Retina (tissue), 1 donor: ENCODE measurements at regions not wholly inside any gene's neighbourhood (a gene's known extent, or its start where the extent isn't known, plus 50 kb on each side); places are given as distances from the start of the nearest gene placed in this dataset.

Experiments
- DNase-seq: peaks from one replicate; pipeline ENCODE4 v3.0.0-alpha.2; 2016

DNA sequence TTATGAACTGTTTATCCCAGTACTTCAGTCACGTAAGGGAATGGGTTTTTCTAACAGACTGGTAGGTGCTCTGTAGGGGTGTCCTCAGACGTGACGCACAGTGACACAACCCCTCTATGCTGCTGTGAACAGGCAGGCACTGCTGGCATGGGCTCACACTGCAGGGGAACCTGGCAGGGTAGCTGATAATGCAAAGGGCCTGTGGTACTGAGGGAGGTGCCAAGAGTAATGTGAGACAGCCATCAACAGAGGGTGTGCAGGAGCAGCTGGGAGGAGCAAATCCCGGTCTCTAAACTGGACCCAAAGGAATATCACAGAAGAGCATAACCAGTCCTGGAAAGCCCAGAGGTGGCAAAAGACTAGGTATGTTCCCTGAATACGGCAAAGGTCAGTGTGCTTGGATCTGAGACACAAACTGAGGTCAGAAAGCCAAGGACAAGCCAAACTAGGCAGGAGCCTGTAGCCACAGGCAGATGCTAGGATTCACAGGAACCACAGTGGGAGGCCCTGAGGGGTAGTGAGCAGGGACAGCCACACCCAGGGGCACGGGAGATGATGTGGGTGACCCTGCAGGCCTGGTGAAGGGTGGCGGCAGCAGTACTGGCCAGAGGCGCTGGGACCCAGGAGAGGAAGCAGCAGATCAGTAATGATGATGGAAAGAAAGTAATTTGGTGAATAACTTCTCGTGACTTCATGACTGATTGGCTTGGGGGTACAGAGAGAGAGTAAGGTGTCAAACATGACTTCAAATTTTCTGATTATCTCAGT, 248.1 kb upstream of the CHRNA7 start:
- no peak for DNase-seq

DNA sequence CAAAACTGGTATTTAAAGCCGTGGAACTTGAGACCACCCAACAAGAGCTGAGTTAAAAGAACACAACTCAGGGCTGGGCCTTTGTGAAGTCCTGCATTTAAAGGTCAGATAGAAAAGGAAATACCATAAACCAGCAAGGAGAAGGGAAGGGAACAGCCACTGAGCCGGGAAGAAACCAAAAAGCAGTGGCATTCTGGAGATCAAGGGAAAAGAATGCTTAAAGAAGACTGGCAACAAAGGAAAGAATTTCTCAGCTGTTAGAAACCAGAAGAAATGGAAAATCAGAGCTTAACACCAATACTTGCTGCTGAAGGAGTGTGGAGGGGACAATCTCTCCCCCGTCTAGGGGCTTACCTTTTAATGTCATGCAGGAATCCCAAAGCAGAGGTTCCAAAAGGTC, 247.4 kb upstream of the CHRNA7 start:
- no peak for DNase-seq

DNA sequence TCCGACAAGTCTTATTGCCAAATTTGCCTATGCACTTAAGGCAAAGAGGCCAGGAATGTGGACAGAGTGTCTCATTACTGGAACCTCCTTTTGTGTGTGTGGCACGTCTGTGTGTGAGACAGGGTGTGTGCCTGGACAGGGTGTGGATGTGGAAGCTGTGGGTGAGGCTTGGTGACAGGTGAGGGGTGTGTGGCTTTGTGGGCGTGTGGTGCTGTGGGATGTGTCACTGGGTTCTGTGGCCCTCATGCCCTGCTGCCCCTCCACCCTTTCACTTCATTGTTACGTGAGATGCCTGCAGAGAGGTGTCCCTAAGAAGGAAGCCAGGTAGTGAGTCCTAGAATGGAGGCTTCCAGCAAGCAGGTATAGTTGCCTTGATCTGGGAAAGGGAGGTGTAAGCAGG, 244.0 kb upstream of the CHRNA7 start:
- DNase-seq, result no peak

DNA sequence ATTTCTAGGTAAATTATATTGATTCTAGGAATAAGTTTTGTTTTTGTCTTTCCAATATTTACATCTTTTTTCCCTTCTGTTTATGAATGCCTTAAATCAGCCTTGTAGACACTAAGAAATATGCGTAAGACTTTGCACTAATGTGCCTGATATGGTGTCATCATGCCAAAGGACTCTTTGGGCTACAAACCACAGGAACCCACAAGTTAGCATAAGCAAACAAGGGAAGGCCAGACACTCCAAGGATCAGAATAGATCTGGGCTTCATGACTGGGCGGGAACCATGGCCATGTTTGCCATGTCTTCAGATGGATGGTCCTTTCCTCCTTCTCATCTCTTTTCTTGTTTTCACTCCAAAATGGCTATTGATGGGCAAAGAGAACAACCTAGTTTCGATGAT, 242.2 kb upstream of the CHRNA7 start:
- no peak for DNase-seq

DNA sequence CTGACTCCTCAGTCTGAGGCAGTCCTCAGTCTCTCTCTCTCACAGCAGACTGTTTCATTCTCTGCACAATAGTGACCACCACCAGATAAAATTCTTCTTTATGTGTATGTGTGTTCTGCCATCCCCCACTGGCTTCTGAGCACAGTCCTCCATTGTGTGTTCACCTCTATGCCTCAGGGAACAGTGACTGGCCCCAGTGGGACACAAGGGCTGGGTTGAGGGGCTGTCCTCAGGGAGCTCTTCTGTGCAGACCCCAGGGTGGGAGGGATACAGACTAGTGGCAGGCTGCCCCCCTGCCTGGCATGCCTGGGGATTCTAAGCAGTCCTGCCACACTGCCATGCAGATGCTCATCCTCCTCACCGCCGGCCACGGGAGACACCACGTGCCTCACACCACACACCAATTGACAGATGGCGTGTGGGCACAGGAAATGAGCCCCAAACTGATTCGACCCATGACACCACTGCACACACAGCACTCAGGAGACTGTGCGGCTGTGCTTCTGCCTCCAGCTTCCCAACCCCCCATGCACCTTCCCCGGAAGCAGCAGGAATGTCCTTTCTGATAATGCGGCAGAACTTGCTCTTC, 237.6 kb upstream of the CHRNA7 start:
- no peak for DNase-seq

DNA sequence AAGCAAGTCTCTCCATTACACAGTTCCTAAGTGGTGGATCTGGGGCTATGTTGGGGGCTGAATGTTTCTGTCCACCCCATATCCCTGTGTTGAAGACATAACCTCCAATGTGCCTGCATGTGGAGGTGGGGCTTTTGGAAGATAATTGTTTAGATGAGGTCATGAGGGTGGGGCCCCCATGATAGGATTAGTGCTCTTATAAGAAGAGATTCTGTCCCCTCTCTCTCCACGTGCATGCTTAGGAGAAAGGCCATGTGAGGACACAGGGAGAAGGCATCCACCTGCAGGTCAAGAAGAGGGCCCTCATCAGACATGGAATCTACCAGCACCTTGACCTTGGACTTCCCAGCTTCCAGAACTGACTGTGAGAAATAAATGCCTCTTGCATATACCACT, 231.0 kb upstream of the CHRNA7 start:
- DNase-seq, result no peak

DNA sequence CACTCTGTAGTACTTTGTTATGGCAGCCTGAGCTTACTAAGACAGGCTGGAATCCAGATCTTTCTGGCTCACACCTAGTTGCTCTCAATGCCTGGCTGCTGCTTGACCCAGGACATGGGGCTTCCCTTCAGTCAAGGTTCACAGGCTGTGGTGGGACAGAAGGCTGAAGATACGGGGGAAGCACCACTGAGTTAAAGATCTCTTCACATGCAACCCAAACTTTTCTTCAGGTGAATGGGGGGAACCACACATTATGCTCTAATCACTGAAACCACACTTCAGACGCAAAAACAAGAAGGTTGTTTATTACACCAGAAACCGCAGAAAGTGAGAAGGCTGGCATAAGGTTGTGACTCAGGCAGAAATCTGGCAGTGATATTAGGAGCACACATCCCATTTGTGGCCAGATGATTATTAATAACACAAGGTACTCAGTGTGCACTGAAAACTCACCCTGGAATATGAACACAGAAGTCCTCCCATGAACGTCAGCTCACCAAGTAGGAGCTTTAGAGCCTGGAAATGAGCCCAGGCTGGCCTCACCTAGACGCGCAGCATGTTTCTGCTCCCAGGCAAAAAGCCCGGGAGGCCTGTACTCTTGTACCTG, 230.5 kb upstream of the CHRNA7 start:
- no peak for DNase-seq

DNA sequence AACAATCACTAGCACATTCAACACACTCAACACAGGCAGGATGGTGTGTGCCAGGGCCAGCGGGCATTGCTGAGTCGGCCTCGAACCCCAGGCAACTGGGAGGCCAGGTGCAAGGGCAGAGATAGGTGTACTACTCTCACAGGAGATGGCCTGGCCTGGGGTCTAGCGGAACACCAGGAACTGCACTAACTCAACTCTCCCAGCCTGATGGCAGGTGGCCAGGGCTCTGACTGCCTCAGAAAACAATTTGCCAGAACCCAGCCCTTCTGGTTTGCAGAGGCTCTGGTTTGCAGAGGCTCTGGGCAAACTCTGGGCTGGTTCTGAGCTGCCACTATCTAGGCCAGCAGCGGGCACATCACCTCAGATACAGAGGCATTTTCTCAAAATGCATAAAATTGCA, 229.2 kb upstream of the CHRNA7 start:
- no peak for DNase-seq

DNA sequence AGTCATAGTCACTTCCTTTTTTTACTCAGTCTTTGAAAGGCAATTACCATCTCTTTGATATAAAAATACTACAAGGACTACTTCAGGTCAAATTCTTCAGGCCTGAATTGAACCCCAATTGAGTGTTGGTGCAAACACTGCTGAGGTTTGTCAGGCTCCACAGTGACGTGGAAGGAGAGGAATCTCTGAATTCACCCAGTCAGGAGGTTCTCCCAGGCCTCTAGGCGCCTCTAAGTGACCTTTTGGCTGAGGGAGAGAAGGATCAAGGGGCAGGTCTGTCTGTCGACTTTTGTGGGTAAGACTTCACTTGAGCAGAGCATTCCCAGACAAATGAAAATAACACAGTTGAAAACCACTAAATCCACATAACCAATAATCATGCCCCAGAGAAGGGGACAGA, 227.6 kb upstream of the CHRNA7 start:
- DNase-seq, result no peak

DNA sequence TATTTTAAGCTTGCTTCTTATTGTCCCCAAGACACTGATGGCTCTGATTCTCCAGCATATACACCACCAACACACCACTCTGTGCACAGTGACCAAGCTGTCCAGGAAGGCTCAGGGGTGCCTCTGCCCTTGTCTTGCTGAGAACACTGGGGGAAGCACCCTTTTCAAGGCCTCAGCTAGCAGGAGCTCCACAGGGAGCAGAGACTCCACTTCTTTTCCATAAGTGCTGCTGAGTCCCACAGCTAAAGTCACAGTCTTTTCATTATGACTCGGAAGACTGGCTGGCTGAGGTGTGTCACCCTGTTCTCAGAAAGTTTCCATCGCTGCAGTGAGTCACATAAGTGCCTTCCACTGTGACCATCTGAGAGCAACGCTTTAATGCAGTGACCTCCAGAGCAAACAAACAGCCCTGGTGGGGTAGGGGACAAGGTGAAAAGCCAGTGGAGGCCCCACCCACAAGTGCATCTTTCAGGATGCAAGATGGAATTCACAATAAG, 226.9 kb upstream of the CHRNA7 start:
- no peak for DNase-seq

DNA sequence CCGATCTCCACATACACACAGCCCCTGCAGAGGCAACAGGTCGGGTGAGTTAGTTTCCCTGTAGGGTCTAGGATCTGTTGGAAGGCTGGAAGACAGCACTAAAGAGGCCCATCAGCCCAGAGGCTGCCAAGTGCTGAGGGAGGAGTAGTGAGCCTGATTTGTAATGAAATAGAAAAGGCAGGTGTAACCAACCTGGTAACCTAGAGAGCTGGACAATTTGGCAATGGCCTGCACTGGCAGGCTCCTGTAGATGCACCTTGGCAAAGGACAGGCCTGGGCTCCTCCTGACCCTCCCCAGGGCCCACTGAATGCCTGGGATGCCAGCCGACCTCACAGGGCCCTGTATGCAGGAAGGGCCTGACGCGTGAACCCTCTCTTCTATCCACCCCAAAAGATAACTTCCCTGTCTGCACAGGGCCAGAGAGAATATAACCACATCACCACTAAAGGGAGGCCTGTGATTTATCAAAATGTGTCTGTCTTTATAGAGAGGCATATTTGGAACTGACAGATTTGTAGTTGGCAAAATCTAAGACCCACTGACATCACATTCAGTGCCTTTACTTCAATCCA, 225.1 kb upstream of the CHRNA7 start:
- no peak for DNase-seq

DNA sequence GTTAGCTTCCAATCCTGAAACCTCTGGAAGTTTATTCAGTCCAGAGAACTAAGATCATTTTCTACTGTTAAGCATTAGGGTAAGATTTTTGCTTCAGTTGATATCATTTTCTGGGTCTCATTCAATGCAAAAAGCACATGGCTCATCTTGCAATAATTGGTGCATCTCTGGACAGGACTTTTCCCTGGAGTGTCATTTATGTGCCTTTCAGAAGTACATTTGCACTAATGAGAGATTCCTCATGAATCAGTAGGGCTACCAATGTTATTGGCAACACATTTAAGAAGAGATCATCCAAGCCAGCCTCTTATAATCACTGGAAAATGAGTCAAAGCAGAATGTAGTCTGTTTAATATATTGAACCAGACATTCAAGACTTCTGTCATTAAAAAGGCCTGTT, 224.2 kb upstream of the CHRNA7 start:
- no peak for DNase-seq

DNA sequence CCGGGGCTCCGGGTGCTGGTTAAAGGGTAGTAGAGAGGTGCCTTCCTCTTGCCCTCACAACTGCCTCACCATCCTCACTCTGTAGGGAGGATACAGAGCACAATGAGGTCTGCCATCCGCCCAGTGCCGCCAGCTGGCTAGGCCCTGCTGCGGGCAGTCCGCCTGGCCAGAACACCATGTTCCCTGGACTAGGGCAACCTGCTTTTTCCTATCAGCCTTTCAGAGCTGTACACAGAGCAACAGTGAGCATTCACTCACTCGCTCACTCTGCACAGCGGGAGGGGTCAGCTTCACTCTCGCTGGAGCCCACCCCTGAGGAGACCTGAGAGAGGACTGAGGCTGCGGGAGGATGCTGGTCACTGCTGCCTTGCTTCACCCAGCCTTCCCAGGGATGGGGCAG, 218.7 kb upstream of the CHRNA7 start:
- DNase-seq, result no peak

DNA sequence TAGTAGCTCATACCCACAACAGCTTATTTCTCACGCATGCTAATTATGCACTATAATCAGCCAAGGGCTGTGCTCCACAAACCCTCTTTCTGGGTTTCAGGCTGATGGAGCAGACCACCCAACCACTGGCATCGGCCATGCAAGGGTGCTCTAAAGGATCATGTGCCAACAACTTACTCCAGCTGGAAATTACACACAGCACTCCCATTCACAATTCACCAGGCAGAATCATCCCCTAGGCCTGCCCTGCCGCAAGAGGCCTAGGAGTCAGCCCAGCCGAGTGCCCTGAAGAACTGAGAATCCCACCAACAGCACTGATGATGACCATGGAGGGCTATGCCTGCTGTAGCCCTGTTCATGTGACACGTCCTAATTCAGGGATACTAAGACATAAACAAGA, 216.2 kb upstream of the CHRNA7 start:
- DNase-seq, result no peak

DNA sequence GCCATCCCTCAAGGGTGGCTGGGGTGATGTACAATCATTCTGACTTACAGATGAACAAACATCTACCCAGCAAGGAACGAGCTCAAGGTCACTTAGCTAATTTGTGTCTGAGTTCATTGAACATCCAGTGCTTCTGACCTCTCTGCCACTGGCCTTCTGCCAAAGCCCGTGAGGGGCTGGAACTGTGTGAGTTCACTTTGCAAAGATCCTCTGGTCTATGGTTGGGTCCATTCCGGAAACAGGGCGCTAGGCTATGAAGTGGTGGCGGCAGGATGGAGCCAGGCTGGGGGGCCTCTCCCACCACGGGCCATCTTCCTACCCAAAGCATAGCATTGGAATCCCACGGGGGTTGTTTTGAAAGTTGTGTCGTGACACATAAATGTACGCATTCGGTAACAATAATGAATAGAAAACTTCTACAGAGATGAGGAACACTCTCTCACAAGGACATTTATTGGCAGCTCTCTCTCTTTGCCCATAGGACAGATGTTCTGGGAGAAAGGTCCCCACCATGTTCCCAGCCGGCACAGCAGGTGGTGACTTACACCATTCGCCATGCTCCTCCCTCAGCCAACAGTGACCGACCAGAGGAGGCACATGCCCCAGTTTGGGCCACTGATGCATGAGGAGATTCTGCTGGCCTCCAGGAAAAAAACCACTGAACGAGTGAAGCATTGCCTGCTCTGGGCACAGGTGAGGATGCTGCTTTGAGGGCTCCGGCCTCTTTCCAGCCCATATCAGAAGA, 214.7 kb upstream of the CHRNA7 start:
- DNase-seq, result no peak

DNA sequence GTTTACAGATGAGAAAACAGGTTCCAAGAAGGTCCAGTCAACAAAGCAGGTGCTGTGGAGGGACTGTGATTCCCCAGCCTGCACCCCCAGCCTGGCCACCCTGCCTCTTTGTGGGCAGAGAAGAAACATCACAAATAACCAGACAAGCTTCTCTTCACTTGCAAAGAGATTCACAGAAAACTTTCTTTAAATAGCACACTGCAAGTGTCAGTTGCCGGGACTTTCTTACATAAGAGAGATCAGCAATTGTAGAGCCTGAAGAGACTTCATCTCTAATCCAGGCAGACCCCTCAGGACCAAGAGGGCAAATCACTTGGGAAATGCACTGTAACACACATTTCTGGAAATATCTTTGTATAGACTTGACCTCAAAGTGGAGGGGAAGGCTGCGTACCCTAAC, 207.9 kb upstream of the CHRNA7 start:
- no peak for DNase-seq

DNA sequence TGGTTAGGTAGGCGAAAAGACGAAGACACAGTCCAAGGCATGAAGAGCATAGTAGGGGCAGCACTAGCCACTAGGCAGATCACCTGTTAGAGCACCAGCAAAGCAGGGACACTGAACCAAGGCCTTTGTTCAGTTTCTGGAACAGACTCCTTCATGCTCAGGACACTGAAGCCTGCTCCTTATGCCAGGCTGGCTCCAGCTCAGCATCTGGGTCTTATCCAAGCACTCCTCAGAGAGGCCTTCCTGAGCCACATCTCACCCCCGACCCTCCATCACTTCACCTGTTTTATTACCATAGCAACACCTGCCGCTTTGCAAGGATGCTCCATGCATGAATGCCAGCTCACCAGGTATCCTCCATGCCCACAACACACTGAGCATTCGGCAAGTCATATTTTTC, 206.3 kb upstream of the CHRNA7 start:
- no peak for DNase-seq

DNA sequence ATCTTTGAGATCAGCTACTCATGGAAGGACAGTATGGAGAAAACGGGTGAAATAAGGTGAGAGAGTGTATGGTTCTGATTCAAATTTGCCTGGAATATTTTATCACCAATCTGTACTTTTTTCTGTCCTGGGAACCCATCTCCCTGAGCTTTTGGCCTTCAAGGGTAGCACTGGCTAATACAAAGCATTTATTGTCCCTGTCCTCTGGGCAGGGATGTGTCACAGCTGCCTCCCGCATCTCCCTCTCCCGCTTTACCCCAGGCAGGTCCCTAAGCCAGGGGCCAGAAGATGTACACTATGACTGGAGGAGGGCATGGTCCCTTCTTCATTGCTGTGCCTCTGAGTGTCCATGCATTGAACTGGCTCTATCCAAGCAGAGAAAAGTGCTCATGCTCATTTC, 201.7 kb upstream of the CHRNA7 start:
- no peak for DNase-seq

DNA sequence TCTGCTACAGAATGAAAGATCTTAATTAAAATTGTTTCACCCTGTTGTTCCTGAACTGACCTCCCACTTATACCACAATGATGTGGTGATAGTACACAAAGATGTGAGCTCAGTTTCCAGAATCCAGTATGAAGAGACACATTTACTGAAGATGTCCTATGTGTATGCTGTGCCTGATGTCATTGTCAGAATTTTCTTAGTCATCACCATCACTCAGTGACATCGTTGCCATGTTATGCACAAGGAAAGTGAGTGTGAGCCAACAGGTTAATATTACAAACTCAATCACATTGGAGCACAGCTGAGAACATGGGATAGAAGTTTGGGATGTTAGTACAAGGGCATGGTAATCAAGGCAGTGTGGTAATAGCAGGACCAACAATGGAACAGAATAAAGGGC, 199.7 kb upstream of the CHRNA7 start:
- no peak for DNase-seq

DNA sequence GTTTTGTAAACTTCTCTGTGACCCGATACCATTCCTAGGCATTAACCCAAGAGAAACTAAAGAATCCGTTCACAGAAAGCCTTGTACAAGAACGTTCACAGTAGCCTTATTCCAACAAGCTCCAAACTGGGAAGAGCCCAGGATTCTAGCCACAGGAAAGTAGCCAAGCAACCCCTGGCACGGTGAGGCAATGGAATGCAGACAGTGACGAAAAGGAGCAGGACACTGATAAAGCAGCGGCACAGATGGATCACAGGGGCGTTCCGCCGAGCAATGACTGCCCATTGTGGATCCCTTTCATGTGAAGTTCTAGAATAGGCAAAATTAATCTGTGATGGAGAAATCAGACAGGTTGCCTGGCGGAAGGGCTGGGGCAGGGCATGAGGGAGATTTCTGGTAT, 198.7 kb upstream of the CHRNA7 start:
- no peak for DNase-seq

DNA sequence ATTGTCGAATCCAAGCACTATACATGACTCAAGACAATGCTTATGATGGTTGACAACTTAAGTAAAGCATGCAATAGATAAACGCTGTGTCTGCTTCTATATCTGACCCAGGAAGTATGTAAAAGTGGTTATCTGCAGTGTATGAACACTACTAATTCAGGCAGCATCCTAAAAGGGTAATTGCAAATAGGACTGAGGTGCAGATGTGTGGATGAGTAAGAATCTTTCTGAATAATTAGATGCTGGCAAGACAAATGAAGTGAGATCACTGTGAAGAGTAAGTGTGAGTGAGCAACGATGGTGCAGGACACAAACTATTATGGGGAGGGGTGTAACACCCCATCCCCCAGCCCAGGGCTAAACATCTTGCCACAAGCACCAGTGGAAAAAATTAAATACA, 195.7 kb upstream of the CHRNA7 start:
- no peak for DNase-seq

DNA sequence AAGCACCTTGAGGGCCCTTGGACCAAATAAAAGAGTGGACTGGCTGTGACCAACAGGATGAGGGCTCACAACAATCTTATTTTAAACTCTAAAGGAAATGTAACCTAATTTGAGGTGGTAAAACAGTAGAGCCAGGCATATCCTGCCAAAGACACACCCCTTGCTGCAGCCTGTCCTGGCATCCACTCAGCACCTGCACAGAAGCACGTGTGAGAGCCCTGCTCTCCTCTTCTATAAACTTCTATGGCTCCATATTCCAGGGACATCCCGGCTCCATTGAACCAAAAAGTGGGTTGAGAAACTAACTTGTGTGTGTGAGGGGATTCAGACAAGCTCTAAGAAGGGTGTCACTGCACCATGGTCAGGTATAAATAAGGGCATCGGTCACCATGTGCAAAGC, 190.9 kb upstream of the CHRNA7 start:
- DNase-seq, result no peak

DNA sequence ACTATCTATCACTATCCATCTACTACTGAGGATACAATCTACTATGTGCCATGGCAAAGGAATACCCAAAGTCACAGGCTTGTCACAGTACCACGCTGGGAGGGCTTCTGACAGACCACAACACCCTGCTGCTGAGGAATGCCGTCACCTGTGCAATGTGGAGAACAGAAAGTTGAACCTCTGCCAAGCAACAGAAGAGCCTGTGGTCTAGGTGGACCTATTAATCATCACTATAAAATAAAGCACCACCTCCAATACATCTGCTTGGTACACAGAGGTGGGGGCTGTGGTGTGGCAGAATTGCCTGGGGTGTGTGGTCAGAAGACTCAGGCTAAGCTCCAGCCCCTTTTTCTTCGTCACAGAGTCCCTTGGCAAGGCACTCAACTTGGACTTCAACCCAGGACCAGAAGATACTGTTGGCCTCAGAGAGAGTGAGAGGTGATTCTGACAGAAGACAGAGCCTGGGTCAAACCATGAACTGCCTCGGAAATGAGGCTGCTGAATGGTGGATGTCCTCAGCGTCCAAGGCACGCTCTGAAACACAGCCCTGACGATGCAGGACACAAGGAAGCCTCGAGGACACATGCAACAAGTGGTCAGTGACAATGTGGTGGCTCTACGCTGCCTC, 189.4 kb upstream of the CHRNA7 start:
- no peak for DNase-seq
